ENCODE measurements at regions not wholly inside any gene's neighbourhood (a gene's known extent, or its start where the extent isn't known, plus 50 kb on each side); places are given as distances from the start of the nearest gene placed in this dataset.

GRCh38 chr20:17866234-17867001 lies 102.2 kb downstream of the SNX5 start:
- no peak for FAIRE-seq
- no peak overlapping the region for H2AFZ ChIP-seq (ENCODE audit: low read length)
- TF ChIP-seq ZBTB38 (CRISPR knock-in tag; IDR thresholded peaks at IDR 0.05) (peak; percentile 56; the same call in 1 of the 2 replicates), ZNF451 (CRISPR knock-in tag; IDR thresholded peaks at IDR 0.05) (no peak), ZNF768 (CRISPR knock-in tag; IDR thresholded peaks at IDR 0.05) (peak; percentile 92), KDM6A (CRISPR knock-in tag; IDR thresholded peaks at IDR 0.05; ENCODE audit: low read depth) (no peak), HCFC1 (IDR thresholded peaks at IDR 0.05; ENCODE audit: low read depth, low read length) (no peak), ARID4A (CRISPR knock-in tag; IDR thresholded peaks at IDR 0.05; ENCODE audit: borderline replicate concordance) (0 out of 2 replicates have a peak, but pooled peaks have one; percentile 26), ZMYM3 (CRISPR knock-in tag; IDR thresholded peaks at IDR 0.05) (peak; percentile 92), SNAPC2 (CRISPR knock-in tag; IDR thresholded peaks at IDR 0.05) (no peak), ZNF274 (CRISPR knock-in tag; IDR thresholded peaks at IDR 0.05) (0 out of 2 replicates have a peak, but pooled peaks have one; percentile 53), SRSF9 (IDR thresholded peaks at IDR 0.05; ENCODE audit: borderline replicate concordance, insufficient read depth, low read depth, low read length, poor library complexity, severe bottlenecking) (no peak), ZNF605 (CRISPR knock-in tag; IDR thresholded peaks at IDR 0.05) (0 out of 2 replicates have a peak, but pooled peaks have one; percentile 45), IKZF5 (CRISPR knock-in tag; IDR thresholded peaks at IDR 0.05) (no peak), CTCF (CRISPR knock-in tag; IDR thresholded peaks at IDR 0.05) (no peak)
- ChIA-PET POLR2A (interaction anchor here (0.8 to 18.0 kb wide), 5 partner anchors 4 to 184 kb away, joined by 3 to 763 read pairs (median 724); partner anchors contain the start of gene RRBP1), CTCF (ENCODE audit: low intra/inter-chr PET ratio, low total read pairs) (no interaction called here)
- H3K79me2 ChIP-seq (ENCODE audit: insufficient read depth, low read length), result no peaks in the 10 kb centered on the region
- peaks cover 77% of the 10 kb centered on the region for H3K4me1 ChIP-seq (ENCODE audit: insufficient read depth, low read length)
- no peak overlapping the region for H3K4me3 ChIP-seq (replicated peaks in 1 of 3; ENCODE audit: insufficient read depth in 1 of 3, low read depth in 2 of 3, low read length in 3 of 3)
- H4K20me1 ChIP-seq (ENCODE audit: insufficient read depth, low read length), result no peaks in the 10 kb centered on the region
- WGBS (ENCODE audit: low lambda C conversion rate), result 91% methylated on average over 7 of the region's 7 CpGs
- in situ Hi-C loops (cut with HindIII; ENCODE audit: extremely low pct_ligation_motif_present, low pct_unique_long_range_greater_than_20kb), result no loop called here
- H3K4me2 ChIP-seq (ENCODE audit: low read depth, low read length), result no peak overlapping the region
- H3K36me3 ChIP-seq (replicated peaks in 1 of 2; ENCODE audit: control insufficient read depth in 1 of 2, insufficient read depth in 2 of 2, low read length in 2 of 2), result no peaks in the 10 kb centered on the region
- no peaks in the 10 kb centered on the region for H3K9me3 ChIP-seq (ENCODE audit: low read length)
- ATAC-seq, result no peak
- no peak overlapping the region for H3K27ac ChIP-seq (ENCODE audit: extremely low read length, insufficient read depth, low read length)
- no peak overlapping the region for H3K9ac ChIP-seq (ENCODE audit: insufficient read depth, low read depth, low read length)
- BruUV-seq (replicated peaks), result no TSS peak
- DNase-seq (ENCODE audit: low spot score), result no peak
- H3K27me3 ChIP-seq (ENCODE audit: control insufficient read depth in 1 of 2, insufficient read depth in 2 of 2, low read length in 2 of 2), result no peaks in the 10 kb centered on the region
- intact Hi-C loops (cut with micrococcal nuclease; ENCODE audit: unreplicated experiment), result no loop called here

All from HepG2 (cell line).